ENCODE measurements at regions not wholly inside any gene's neighbourhood (a gene's known extent, or its start where the extent isn't known, plus 50 kb on each side); places are given as distances from the start of the nearest gene placed in this dataset.
A peak's percentile ranks its signal among the peaks of the same experiment; 100 is the strongest.

DNA sequence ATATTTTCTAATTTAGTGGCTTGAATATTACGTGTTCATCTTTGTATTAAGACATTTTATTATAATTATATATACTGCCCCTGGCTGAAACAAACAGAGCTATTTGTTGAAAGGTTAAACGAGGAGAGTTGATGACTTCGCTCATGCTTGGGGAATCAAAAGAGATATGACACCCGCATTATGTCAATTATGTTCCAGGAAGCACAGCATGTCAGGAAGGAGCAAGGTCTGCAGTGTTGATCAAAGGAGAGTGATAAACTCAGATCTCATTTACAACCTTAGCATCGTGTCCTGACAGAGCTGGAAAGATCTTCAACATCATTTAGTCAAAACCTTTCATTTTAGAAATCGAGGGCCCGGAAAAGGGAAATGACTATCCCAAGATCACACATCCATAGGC, 510.1 kb downstream of the TDRD15 start:
- TF ChIP-seq CTCF (conservative IDR thresholded peaks at IDR 0.05; ENCODE audit: low read depth, low read length), result no peak
- DNase-seq (ENCODE audit: low read depth), result no peak
- no peak overlapping the region for H3K4me3 ChIP-seq (ENCODE audit: low read length)

GRCh38 chr2:21640046-21640445, 516.3 kb downstream of the TDRD15 start:
- no peak overlapping the region for H3K4me3 ChIP-seq (ENCODE audit: low read length)
- DNase-seq (ENCODE audit: low read depth), result no peak
- no peak for TF ChIP-seq CTCF (conservative IDR thresholded peaks at IDR 0.05; ENCODE audit: low read depth, low read length)

DNA sequence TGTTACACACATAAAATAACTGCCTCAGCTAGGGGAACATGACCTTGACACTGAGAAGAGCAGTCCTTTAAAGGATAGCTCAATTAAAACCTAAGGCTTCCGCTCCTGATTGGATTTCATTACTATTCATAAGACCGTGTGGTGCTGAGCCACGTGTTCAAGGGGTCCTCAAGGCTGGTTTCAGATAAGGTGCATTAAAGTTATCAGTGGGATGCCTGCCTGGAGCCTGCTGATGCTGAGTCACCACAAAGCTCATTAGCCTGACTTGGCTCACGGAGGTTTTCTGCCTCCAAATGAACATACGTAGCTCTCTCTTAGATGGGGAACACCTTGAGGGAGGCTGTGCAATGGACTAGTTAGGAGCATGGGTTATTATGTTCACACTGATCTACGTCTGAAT, 518.9 kb downstream of the TDRD15 start:
- peak; percentile 69 for DNase-seq (ENCODE audit: low read depth)
- TF ChIP-seq CTCF (conservative IDR thresholded peaks at IDR 0.05; ENCODE audit: low read depth, low read length), result no peak
- H3K4me3 ChIP-seq (ENCODE audit: low read length), result no peak overlapping the region

DNA sequence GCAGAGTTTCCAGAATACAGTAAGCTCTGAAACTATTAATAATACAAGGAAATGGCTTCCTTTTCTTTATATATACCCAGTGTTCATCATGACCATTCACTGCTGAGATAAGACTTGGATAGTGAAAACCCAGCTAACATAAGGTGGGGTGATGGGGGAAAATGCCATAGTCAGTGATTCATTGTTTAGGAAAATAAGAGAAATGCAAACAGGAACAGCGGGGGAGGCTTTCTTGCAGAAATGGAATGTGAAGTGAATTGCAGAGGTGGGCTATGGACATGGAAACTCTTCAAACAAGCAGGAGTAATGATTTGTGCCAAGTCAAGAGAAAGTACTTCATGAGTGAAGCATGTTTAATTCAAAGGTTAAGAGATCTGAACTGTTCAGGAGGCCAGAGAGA, 519.4 kb downstream of the TDRD15 start:
- TF ChIP-seq CTCF (conservative IDR thresholded peaks at IDR 0.05; ENCODE audit: low read depth, low read length), result no peak
- DNase-seq (ENCODE audit: low read depth), result no peak
- H3K4me3 ChIP-seq (ENCODE audit: low read length), result no peak overlapping the region

- no peak for DNase-seq (ENCODE audit: low read depth)
- no peak overlapping the region for H3K4me3 ChIP-seq (ENCODE audit: low read length)
- no peak for TF ChIP-seq CTCF (conservative IDR thresholded peaks at IDR 0.05; ENCODE audit: low read depth, low read length)
These were observed 520.5 kb downstream of the TDRD15 start for GRCh38 chr2:21644266-21644665.

- TF ChIP-seq CTCF (conservative IDR thresholded peaks at IDR 0.05; ENCODE audit: low read depth, low read length), result no peak
- H3K4me3 ChIP-seq (ENCODE audit: low read length), result no peak overlapping the region
- DNase-seq (ENCODE audit: low read depth), result no peak
These were observed 522.6 kb downstream of the TDRD15 start for GRCh38 chr2:21646345-21646744.

GRCh38 chr2:21650569-21650968, 526.8 kb downstream of the TDRD15 start:
- no peak for TF ChIP-seq CTCF (conservative IDR thresholded peaks at IDR 0.05; ENCODE audit: low read depth, low read length)
- DNase-seq (ENCODE audit: low read depth), result no peak
- H3K4me3 ChIP-seq (ENCODE audit: low read length), result no peak overlapping the region

Measured in retinal pigment epithelial cell (primary cell).